T-helper 2 cell treated with Interferon-gamma antibody and Interleukin-4, amounts not matched to agents 5 μg/mL and 100 μg/mL, for 36 hours (primary cell): ENCODE measurements at regions not wholly inside any gene's neighbourhood (a gene's known extent, or its start where the extent isn't known, plus 50 kb on each side); places are given as distances from the start of the nearest gene placed in this dataset.
A peak's percentile ranks its signal among the peaks of the same experiment; 100 is the strongest.

Experiments
- DNase-seq: peaks from one replicate; pipeline ENCODE4 v3.0.0; 2021; ENCODE audit warnings: low spot score
- H3K27ac Mint-ChIP-seq: one replicate; pipeline ENCODE4 v1.8.0; 2021; ENCODE audit warnings: mild to moderate bottlenecking, mixed read lengths
- H3K27me3 Mint-ChIP-seq: one replicate; pipeline ENCODE4 v1.8.0; 2021; ENCODE audit warnings: low read depth, mixed read lengths
- H3K36me3 Mint-ChIP-seq: one replicate; pipeline ENCODE4 v1.8.0; 2021; ENCODE audit warnings: low read depth, mixed read lengths
- H3K4me1 Mint-ChIP-seq: one replicate; pipeline ENCODE4 v1.8.0; 2021; ENCODE audit warnings: low read depth, mixed read lengths
- H3K4me3 Mint-ChIP-seq: one replicate; pipeline ENCODE4 v1.8.0; 2022; ENCODE audit warnings: mild to moderate bottlenecking, moderate library complexity, mixed read lengths
- H3K9me3 Mint-ChIP-seq: one replicate; pipeline ENCODE4 v1.8.0; 2021; ENCODE audit warnings: mixed read lengths

DNA sequence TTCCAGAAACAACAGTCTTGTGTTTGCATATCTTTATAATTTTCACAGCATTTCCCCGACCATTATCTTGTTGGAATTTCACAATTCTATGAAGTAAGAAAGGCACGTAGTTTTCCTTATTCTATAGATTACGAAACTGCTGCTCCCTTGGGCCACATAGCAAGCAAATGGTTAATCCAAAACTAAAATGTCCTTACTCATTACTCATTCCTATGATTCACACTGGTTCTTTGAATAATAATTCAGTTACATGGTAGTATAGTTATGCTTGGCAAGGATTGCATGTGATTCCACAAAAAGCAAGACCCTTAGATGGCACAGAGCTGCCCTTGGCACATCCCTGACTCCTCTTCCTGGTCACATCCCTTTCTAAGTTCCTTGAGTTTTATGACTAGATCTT is 51.2 kb downstream of the OR13H1 start:
- H3K36me3 Mint-ChIP-seq: no peaks in the 10 kb centered on the region
- DNase-seq: no peak

DNA sequence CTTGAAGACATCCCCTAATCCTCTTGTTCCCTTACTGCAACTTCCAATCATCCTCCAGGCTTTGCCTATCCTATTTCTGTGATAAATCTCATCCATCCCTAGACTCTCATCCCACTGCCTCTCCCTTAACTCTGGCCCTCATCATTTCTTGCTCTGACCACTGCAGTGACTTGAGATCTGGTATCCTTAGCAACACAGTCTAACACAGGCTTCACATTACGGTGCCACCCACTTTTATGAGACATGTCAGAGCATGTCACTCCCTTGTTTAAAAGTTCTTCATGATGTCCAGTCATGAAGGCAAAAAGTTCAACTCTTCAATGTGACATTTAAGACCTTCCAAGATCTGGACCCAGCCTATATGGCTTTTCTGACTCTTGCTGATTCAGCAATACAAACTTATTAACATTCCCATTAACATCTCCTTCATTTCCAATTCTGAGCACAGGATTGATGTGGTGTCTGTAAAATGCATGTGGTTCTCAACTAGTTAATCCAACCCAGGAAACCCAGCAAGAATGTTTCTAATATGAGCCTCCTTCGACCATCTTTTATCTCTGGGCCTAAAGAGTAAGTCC is 64.0 kb downstream of the OR13H1 start:
- no peak for DNase-seq
- Mint-ChIP-seq H3K27me3 (no peaks in the 10 kb centered on the region), H3K4me3 (no peak overlapping the region), H3K9me3 (no peaks in the 10 kb centered on the region), H3K4me1 (no peaks in the 10 kb centered on the region), H3K36me3 (no peaks in the 10 kb centered on the region), H3K27ac (no peak overlapping the region)

More for the DNA sequence above, 51.2 kb downstream of the OR13H1 start:
- Mint-ChIP-seq H3K27me3 (no peaks in the 10 kb centered on the region), H3K27ac (no peak overlapping the region), H3K9me3 (no peaks in the 10 kb centered on the region), H3K4me3 (no peak overlapping the region), H3K4me1 (no peaks in the 10 kb centered on the region)

DNA sequence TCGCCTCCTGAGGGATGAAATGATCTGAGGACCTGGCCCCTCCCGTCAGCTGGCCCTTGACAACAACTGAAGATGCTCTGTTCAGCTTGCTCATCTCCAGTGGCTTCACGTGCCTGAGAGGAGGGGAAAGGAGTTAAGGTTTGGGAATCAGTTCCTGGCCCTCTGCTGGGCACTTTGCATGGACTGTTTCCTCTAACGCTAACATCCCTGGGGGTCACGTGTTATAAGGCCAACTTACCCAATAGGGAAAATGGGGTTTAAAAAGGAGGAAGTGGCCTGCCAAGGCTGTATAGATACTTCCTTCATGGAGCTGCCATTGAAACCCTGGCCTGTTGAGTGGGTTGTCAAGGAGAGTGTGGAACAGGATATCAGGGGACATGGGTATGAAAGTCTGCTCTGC is 65.6 kb downstream of the OR13H1 start:
- no peak overlapping the region for H3K4me3 Mint-ChIP-seq
- H3K9me3 Mint-ChIP-seq: no peaks in the 10 kb centered on the region
- H3K27me3 Mint-ChIP-seq: no peaks in the 10 kb centered on the region
- no peak for DNase-seq
- no peak overlapping the region for H3K27ac Mint-ChIP-seq
- H3K36me3 Mint-ChIP-seq: no peaks in the 10 kb centered on the region
- H3K4me1 Mint-ChIP-seq: no peaks in the 10 kb centered on the region

DNA sequence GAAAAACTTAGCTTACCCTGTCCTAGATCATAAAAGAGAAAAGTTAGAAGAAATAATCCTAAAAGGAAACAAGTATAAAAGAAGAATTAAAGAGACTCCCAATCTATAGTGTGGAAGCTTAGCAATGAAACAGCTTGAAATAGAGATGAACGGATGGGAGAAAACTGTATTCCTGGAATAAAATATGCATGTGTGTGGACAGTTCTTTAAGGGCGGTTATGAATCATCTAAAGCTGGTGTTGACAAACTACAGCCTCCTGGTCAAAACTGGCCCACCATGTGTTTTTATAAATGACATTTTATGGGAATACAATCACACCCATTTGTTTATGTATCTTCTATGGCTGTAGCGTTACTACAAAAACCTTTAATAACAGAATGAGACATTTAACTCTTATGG is 69.4 kb downstream of the OR13H1 start:
- Mint-ChIP-seq H3K4me3 (no peak overlapping the region), H3K9me3 (no peaks in the 10 kb centered on the region), H3K27me3 (no peaks in the 10 kb centered on the region), H3K36me3 (no peaks in the 10 kb centered on the region), H3K27ac (no peak overlapping the region), H3K4me1 (no peaks in the 10 kb centered on the region)
- no peak for DNase-seq

DNA sequence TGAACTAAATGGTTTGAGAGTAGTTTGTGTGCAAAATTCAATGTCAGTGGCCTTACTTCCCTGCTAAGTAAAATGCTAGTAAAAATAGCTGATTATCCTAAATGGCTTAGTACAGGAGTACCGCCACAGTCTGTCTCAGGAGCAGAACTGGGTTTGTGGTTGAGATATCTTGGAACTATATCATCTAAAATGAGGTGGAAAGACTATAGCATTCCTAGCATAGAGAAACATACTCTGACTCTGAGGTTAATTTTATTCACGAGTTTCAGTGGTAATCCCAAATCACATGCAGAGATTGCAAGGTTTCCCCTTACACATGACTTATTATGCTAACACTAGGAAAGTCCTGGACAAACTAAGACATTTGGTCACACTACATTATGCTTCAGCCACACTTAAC is 70.4 kb downstream of the OR13H1 start:
- H3K36me3 Mint-ChIP-seq: no peaks in the 10 kb centered on the region
- H3K4me3 Mint-ChIP-seq: no peak overlapping the region
- H3K27me3 Mint-ChIP-seq: no peaks in the 10 kb centered on the region
- H3K27ac Mint-ChIP-seq: no peak overlapping the region
- H3K9me3 Mint-ChIP-seq: no peaks in the 10 kb centered on the region
- DNase-seq: no peak
- no peaks in the 10 kb centered on the region for H3K4me1 Mint-ChIP-seq

DNA sequence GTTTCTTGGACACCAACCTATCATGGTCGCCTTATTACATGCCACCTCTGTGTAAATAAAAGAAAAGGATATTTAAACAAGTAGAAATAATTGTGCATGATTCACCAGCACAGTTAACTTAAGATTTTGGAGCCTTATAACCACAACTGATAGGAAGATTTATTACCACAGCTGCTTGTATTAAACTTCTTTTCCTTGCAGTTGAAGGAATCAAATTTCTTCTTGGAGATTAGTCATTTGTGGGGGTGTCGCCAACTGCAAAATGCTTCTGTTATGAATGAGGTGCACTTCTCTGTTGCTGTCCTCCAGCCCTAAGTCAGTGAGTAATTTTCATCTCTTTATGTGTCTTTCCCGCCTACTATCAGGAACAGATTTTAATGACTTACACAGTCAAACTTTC is 73.3 kb downstream of the OR13H1 start:
- H3K9me3 Mint-ChIP-seq: no peaks in the 10 kb centered on the region
- H3K4me3 Mint-ChIP-seq: no peak overlapping the region
- H3K27ac Mint-ChIP-seq: no peak overlapping the region
- H3K36me3 Mint-ChIP-seq: no peaks in the 10 kb centered on the region
- H3K27me3 Mint-ChIP-seq: no peaks in the 10 kb centered on the region
- H3K4me1 Mint-ChIP-seq: no peaks in the 10 kb centered on the region
- DNase-seq: no peak

DNA sequence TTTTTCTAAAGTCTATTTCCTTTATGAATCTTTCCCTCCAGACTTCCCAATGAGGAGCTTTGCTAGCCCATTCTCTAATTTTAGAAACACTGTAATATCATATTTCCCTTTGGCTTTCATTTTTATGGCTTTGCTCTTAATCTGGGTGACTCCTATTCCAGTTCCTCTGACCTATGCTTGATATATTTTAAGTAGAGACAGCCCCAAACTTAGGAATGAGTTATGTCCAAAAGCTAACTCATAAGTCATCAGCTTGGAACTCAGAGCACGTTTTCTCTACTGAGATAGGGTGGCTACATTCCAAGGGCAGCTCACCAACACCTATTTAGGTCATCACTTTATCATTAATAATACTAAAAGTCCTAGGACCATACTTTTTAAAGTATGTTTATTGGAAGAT is 77.8 kb downstream of the OR13H1 start:
- no peaks in the 10 kb centered on the region for H3K4me1 Mint-ChIP-seq
- H3K27me3 Mint-ChIP-seq: peaks cover 3% of the 10 kb centered on the region
- H3K27ac Mint-ChIP-seq: no peak overlapping the region
- no peak for DNase-seq
- H3K9me3 Mint-ChIP-seq: no peaks in the 10 kb centered on the region
- no peak overlapping the region for H3K4me3 Mint-ChIP-seq
- no peaks in the 10 kb centered on the region for H3K36me3 Mint-ChIP-seq

DNA sequence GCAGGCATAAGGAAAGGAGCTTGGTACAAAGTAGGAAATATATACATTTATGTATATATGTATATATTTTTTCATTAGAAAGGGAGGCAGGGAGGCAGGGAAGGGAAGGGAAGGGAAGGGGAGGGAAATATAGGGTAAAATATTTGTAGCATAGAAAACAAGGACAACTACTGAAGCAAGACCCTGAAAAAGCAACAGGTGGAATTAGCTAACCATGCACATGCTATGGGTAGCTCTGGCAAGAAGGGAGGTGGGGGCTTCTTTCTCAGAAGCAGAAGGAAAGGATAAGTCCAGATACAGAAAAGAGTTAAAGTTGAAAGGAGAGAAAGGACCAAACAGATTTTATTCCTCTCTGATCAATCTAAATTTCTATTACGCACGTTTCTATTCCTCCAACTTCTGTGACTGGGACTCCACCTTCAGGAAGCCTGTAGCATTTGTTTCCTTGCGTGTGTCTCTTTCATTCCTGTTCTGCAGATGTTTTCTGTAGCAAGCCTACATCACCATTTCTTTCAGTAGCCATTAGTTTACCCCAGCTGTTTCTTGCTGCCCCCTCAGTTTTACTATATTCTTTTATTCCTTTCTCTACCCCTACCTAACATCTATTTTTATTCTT is 82.9 kb downstream of the OR13H1 start:
- H3K27ac Mint-ChIP-seq: no peak overlapping the region
- peaks cover 8% of the 10 kb centered on the region for H3K27me3 Mint-ChIP-seq
- no peak for DNase-seq
- H3K36me3 Mint-ChIP-seq: no peaks in the 10 kb centered on the region
- no peaks in the 10 kb centered on the region for H3K9me3 Mint-ChIP-seq
- no peaks in the 10 kb centered on the region for H3K4me1 Mint-ChIP-seq
- H3K4me3 Mint-ChIP-seq: no peak overlapping the region

DNA sequence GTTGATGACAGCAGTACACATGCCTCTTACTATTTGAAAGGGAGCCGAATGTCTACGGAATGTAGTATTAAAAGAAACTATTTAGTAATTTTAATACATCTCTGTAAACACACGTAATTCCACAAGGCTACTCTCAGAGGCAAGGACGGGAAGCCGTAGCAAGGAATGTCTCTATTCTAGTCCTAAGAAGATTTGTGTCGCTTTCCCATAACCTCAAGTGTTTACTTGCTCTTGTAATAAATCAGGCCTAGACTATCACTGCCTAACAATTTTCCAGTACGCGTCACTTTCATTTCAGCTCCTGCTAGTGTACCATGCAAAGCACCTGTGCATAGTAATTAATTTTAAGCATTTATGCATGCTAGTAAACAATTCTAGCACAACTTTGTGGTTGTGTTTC is 86.7 kb downstream of the OR13H1 start:
- H3K36me3 Mint-ChIP-seq: no peaks in the 10 kb centered on the region

DNA sequence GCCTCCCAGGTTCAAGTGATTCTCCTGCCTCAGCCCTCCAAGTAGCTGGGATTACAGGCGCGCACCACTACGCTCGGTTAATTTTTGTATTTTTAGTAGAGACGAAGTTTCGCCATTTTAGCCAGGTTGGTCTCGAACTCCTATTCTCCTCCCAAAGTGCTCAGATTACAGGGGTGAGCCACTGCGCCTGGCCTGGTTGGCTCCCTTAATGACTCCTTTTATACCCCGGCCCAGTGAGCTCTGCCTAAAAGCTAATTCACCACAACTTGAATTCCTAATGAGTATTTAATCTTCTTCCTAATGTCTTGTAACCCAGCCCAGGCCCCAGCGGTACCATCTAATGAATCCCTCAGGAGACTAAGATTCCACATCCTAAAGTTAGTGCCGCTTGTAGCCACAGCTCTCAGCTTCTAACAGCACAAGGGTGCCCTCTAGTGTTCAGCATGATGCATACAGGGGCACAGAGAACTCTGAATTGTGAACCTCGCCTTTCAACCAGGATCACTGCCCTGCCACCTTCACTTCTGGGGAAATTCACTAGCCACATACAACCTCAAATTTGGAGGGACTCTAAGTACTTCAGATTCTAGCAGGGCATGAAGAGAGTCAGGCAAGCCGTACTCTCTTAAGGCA is 89.5 kb downstream of the OR13H1 start:
- Mint-ChIP-seq H3K27me3 (no peaks in the 10 kb centered on the region), H3K36me3 (no peaks in the 10 kb centered on the region), H3K9me3 (no peaks in the 10 kb centered on the region), H3K4me1 (no peaks in the 10 kb centered on the region), H3K4me3 (no peak overlapping the region), H3K27ac (no peak overlapping the region)
- peak; percentile 4 for DNase-seq

More for the DNA sequence above, 86.7 kb downstream of the OR13H1 start:
- no peak for DNase-seq
- Mint-ChIP-seq H3K9me3 (no peaks in the 10 kb centered on the region), H3K27ac (no peak overlapping the region), H3K27me3 (peaks cover 5% of the 10 kb centered on the region), H3K4me1 (no peaks in the 10 kb centered on the region), H3K4me3 (no peak overlapping the region)

DNA sequence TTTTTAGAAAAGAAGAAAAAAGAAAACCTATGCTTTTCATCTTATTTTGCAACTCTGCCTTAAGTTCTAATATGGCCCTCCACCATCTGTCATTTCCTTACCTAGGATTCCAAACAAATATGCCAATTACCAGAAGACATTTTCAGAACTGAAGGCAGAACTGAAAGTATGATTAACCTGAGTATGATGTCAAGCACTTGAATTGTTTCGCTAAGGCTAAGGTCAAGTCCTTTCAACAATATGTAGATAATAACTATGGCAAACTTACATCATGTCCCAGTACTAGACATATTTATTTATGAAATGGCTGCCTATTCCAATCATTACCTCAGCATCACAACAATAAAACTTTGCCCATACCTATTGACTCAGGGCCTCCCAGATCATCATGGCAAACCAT is 91.0 kb downstream of the OR13H1 start:
- H3K9me3 Mint-ChIP-seq: no peaks in the 10 kb centered on the region
- no peak overlapping the region for H3K4me3 Mint-ChIP-seq
- H3K4me1 Mint-ChIP-seq: no peaks in the 10 kb centered on the region
- H3K36me3 Mint-ChIP-seq: no peaks in the 10 kb centered on the region
- no peak for DNase-seq
- H3K27ac Mint-ChIP-seq: no peak overlapping the region
- H3K27me3 Mint-ChIP-seq: no peaks in the 10 kb centered on the region

DNA sequence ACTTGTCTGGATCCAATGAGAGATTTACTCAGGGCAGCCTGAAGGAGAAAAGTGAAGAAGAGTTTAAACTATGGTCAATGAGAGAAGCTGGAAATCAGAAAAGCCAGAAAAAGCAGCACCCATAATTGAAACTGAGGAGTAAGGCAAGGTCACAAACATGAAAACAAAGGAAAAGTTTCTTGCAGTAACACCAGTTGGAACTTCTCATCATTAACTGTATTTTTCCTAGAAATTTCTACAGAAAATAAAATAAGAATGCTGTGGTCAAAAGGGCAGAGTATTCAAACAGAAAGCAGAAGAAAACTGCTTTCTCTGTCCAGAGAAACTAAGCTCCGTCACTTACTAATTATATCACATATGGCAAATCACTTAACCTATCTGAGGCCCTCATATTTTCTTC is 102.2 kb downstream of the OR13H1 start:
- Mint-ChIP-seq H3K4me1 (no peaks in the 10 kb centered on the region), H3K4me3 (no peak overlapping the region), H3K27me3 (no peaks in the 10 kb centered on the region), H3K27ac (no peak overlapping the region), H3K9me3 (no peaks in the 10 kb centered on the region), H3K36me3 (no peaks in the 10 kb centered on the region)
- no peak for DNase-seq

DNA sequence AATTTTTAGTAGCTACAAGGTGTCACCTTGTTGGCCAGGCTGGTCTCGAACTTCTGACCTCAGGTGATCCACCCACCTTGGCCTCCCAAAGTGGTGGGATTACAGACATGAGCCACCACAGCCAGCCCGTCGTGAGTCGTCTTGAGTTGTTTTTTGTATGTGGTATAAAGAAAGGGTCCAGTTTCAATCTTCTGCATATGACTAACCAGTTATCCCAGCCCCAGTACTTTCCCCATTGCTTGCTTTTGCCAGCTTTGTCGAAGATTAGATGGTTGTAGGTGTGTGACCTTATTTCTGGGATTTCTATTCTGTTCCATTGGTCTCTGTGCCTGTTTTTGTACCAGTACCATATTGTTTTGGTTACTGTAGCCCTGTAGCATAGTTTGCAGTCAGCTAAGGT is 105.9 kb downstream of the OR13H1 start:
- Mint-ChIP-seq H3K36me3 (no peaks in the 10 kb centered on the region), H3K9me3 (no peaks in the 10 kb centered on the region), H3K27me3 (no peaks in the 10 kb centered on the region), H3K27ac (no peak overlapping the region), H3K4me1 (no peaks in the 10 kb centered on the region), H3K4me3 (no peak overlapping the region)
- no peak for DNase-seq

DNA sequence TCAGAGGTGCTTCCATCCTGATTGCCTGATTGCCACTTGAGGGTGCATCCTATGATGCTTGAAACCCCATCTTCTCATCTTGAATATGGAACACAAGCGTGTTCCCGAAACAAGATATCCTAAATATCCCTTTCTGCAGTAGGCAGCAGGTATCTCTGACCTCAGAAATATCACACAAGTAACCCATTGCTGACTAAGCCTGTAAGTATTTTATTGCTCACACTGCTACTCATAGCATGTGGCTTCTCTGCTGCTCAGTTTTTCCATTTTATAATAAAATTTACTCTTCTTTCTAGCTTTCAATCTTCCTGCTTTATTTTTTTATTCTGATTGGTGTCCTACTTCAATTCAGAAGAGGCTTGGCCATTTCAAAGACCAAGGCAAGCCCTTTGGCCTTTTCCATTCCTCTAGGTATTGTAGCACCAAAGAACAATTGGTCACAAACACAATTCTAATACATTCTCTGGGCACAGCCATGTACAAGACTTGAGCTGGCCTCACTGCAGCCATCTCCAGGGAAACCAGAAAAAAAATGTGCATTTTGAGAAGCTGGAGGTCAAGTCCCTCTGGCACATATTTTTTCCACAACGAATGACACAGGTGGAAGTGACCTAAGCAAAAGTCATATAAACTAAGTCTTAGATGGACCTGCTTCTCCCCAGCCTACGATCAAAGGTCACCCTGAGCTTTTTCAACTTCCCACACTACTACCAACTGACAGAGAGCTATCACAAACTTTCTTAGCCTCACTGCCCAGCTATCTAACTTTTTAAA is 107.0 kb downstream of the OR13H1 start:
- no peak overlapping the region for H3K27ac Mint-ChIP-seq
- no peaks in the 10 kb centered on the region for H3K9me3 Mint-ChIP-seq
- no peak overlapping the region for H3K4me3 Mint-ChIP-seq
- DNase-seq: no peak
- no peaks in the 10 kb centered on the region for H3K27me3 Mint-ChIP-seq
- no peaks in the 10 kb centered on the region for H3K36me3 Mint-ChIP-seq
- H3K4me1 Mint-ChIP-seq: no peaks in the 10 kb centered on the region
